GM12878 (cell line): ENCODE measurements at regions not wholly inside any gene's neighbourhood (a gene's known extent, or its start where the extent isn't known, plus 50 kb on each side); places are given as distances from the start of the nearest gene placed in this dataset.

Experiments used
- EGR1 ChIP-seq, 2 experiments: IDR thresholded peaks; 1 replicate in 1 of 2; 2 replicates in 1 of 2; pipeline ENCODE4 v1.6.1; 2011 to 2012; ENCODE audit warnings: low read depth in 2 of 2, low read length in 2 of 2, borderline replicate concordance in 1 of 2, mild to moderate bottlenecking in 1 of 2, moderate library complexity in 1 of 2
- EP300 ChIP-seq, 2 experiments: fragments of 150-350 bp in 1 of 2; IDR thresholded peaks; 2 replicates each; pipeline ENCODE4 v1.6.1; 2011 to 2012; ENCODE audit warnings: low read depth in 2 of 2, low read length in 2 of 2, borderline replicate concordance in 1 of 2, improper control_type of control experiment in 1 of 2, inconsistent platforms in 1 of 2; ENCODE audit not compliant: control insufficient read depth in 1 of 2
- NBN ChIP-seq: fragments of 450-650 bp; IDR thresholded peaks from 2 replicates; pipeline ENCODE4 v1.6.1; 2016
- POLR2A ChIP-seq: IDR thresholded peaks from 2 replicates; pipeline ENCODE4 v1.6.1; 2011; ENCODE audit warnings: low read depth, mild to moderate bottlenecking, low read length
- RAD21 ChIP-seq: IDR thresholded peaks from 2 replicates; pipeline ENCODE4 v1.6.1; 2011; ENCODE audit warnings: mild to moderate bottlenecking, low read depth, low read length, moderate library complexity; ENCODE audit not compliant: insufficient read depth
- SMAD5 ChIP-seq: IDR thresholded peaks from 2 replicates; pipeline ENCODE4 v1.6.1; 2016; ENCODE audit warnings: antibody characterized with exemption, low read depth
- SMC3 ChIP-seq: IDR thresholded peaks from 2 replicates; pipeline ENCODE4 v1.6.1; 2011; ENCODE audit warnings: low read length, improper control_type of control experiment, borderline replicate concordance
- YY1 ChIP-seq: IDR thresholded peaks from 2 replicates; pipeline ENCODE4 v1.6.1; 2011; ENCODE audit warnings: low read depth, mild to moderate bottlenecking, low read length
- TF ChIP-seq, protein P1 (sequence below), 3 experiments: IDR thresholded peaks in 2 of 3; conservative IDR thresholded peaks in 1 of 3; 2 replicates each; pipeline ENCODE4 v1.5.1; 2011; ENCODE audit warnings: low read depth in 3 of 3, low read length in 3 of 3, mild to moderate bottlenecking in 3 of 3, control low read depth in 2 of 3, moderate library complexity in 2 of 3, inconsistent platforms in 1 of 3, mixed read lengths in 1 of 3; ENCODE audit not compliant: control insufficient read depth in 2 of 3, insufficient read depth in 1 of 3; ENCODE audit errors: extremely low read depth in 1 of 3
- TF ChIP-seq, protein P2 (sequence below): IDR thresholded peaks from 2 replicates; pipeline ENCODE4 v1.6.1; 2012; ENCODE audit warnings: low read depth, low read length, improper control_type of control experiment

DNA sequence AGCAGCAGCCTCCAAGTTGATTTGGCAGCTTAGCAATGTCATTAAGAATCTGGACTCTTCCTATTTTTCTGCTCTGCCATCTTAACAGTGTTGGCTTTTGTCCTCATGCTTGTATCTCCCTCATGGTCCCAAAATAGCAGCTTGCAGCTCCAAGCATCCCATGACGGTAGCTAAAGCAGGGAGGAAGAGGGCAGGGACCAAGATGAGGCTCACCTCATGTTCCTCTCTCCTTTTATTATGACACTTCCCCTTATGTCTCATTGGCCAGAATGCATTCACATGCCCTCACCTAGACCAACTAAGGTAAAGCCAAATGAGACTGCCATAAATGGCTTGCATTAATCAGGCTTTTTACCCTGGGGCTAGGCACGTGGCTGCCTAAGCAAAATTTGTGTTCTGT lies 382.4 kb downstream of the SHQ1 start:
- no peak for TF ChIP-seq POLR2A
- no peak for TF ChIP-seq NBN
- no peak for TF ChIP-seq YY1
- TF ChIP-seq EP300 (IDR thresholded peaks at IDR 0.05; ENCODE audit: borderline replicate concordance in 1 of 2, control insufficient read depth in 1 of 2, low read depth in 2 of 2, low read length in 2 of 2) = no peak
- TF ChIP-seq, protein P1, sequence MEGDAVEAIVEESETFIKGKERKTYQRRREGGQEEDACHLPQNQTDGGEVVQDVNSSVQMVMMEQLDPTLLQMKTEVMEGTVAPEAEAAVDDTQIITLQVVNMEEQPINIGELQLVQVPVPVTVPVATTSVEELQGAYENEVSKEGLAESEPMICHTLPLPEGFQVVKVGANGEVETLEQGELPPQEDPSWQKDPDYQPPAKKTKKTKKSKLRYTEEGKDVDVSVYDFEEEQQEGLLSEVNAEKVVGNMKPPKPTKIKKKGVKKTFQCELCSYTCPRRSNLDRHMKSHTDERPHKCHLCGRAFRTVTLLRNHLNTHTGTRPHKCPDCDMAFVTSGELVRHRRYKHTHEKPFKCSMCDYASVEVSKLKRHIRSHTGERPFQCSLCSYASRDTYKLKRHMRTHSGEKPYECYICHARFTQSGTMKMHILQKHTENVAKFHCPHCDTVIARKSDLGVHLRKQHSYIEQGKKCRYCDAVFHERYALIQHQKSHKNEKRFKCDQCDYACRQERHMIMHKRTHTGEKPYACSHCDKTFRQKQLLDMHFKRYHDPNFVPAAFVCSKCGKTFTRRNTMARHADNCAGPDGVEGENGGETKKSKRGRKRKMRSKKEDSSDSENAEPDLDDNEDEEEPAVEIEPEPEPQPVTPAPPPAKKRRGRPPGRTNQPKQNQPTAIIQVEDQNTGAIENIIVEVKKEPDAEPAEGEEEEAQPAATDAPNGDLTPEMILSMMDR (IDR thresholded peaks at IDR 0.05 in 2 of 3, conservative IDR thresholded peaks at IDR 0.05 in 1 of 3; ENCODE audit: control insufficient read depth in 2 of 3, extremely low read depth in 1 of 3, insufficient read depth in 1 of 3, low read depth in 3 of 3, low read length in 3 of 3) = no peak
- no peak for TF ChIP-seq SMAD5
- no peak for TF ChIP-seq EGR1 (IDR thresholded peaks at IDR 0.05; ENCODE audit: borderline replicate concordance in 1 of 2, low read depth in 2 of 2, low read length in 2 of 2)
- TF ChIP-seq, protein P2, sequence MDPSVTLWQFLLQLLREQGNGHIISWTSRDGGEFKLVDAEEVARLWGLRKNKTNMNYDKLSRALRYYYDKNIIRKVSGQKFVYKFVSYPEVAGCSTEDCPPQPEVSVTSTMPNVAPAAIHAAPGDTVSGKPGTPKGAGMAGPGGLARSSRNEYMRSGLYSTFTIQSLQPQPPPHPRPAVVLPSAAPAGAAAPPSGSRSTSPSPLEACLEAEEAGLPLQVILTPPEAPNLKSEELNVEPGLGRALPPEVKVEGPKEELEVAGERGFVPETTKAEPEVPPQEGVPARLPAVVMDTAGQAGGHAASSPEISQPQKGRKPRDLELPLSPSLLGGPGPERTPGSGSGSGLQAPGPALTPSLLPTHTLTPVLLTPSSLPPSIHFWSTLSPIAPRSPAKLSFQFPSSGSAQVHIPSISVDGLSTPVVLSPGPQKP = no peak
- TF ChIP-seq SMC3 = no peak
- no peak for TF ChIP-seq RAD21
